GM12878 (cell line): ENCODE measurements at regions not wholly inside any gene's neighbourhood (a gene's known extent, or its start where the extent isn't known, plus 50 kb on each side); places are given as distances from the start of the nearest gene placed in this dataset.

ENCODE experiments used
- CREB1 ChIP-seq: IDR thresholded peaks from 2 replicates; pipeline ENCODE4 v1.6.1; 2012; ENCODE audit warnings: low read depth, mild to moderate bottlenecking, inconsistent platforms
- CTCF ChIP-seq, 3 experiments: IDR thresholded peaks in 2 of 3; conservative IDR thresholded peaks in 1 of 3; 2 replicates each; pipeline ENCODE4 v1.5.1; 2011; ENCODE audit warnings: low read depth in 3 of 3, low read length in 3 of 3, mild to moderate bottlenecking in 3 of 3, control low read depth in 2 of 3, moderate library complexity in 2 of 3, inconsistent platforms in 1 of 3, mixed read lengths in 1 of 3; ENCODE audit not compliant: control insufficient read depth in 2 of 3, insufficient read depth in 1 of 3; ENCODE audit errors: extremely low read depth in 1 of 3
- E2F8 ChIP-seq: fragments of 450-650 bp; IDR thresholded peaks from 2 replicates; pipeline ENCODE4 v1.6.1; 2018; ENCODE audit warnings: mild to moderate bottlenecking, low read depth, moderate library complexity; ENCODE audit not compliant: partially characterized antibody
- FOXM1 ChIP-seq: IDR thresholded peaks from 2 replicates; pipeline ENCODE4 v1.6.1; 2012; ENCODE audit warnings: low read depth, mild to moderate bottlenecking, inconsistent platforms, low read length, moderate library complexity
- MEF2A ChIP-seq: IDR thresholded peaks from 2 replicates; pipeline ENCODE4 v1.6.1; 2011; ENCODE audit warnings: low read depth, mild to moderate bottlenecking, low read length, moderate library complexity; ENCODE audit not compliant: insufficient read depth
- RAD51 ChIP-seq: fragments of 450-650 bp; IDR thresholded peaks from 2 replicates; pipeline ENCODE4 v1.6.1; 2016; ENCODE audit warnings: moderate library complexity, mild to moderate bottlenecking, inconsistent platforms
- RBBP5 ChIP-seq: fragments of 200-600 bp; sonication (generic); conservative IDR thresholded peaks from 2 replicates; pipeline ENCODE4 v1.6.1; 2016
- SRF ChIP-seq, 2 experiments: IDR thresholded peaks; 2 replicates each; pipeline ENCODE4 v1.6.1; 2011; ENCODE audit warnings: low read depth in 2 of 2, low read length in 2 of 2, mild to moderate bottlenecking in 1 of 2, moderate library complexity in 1 of 2
- USF1 ChIP-seq: IDR thresholded peaks from 2 replicates; pipeline ENCODE4 v1.6.1; 2011; ENCODE audit warnings: borderline replicate concordance, low read depth, mild to moderate bottlenecking, moderate library complexity, mixed read lengths, low read length; ENCODE audit not compliant: insufficient read depth; ENCODE audit errors: extremely low read length
- ZNF24 ChIP-seq: fragments of 450-650 bp; IDR thresholded peaks from 2 replicates; pipeline ENCODE4 v1.6.1; 2017; ENCODE audit warnings: antibody characterized with exemption, mild to moderate bottlenecking

GRCh38 chr15:94561036-94561689 lies 329.8 kb downstream of the MCTP2 start:
- TF ChIP-seq CREB1 (no peak), CTCF (IDR thresholded peaks at IDR 0.05 in 2 of 3, conservative IDR thresholded peaks at IDR 0.05 in 1 of 3; ENCODE audit: control insufficient read depth in 2 of 3, extremely low read depth in 1 of 3, insufficient read depth in 1 of 3, low read depth in 3 of 3, low read length in 3 of 3) (no peak), ZNF24 (no peak), USF1 (no peak), E2F8 (no peak), FOXM1 (no peak), RBBP5 (no peak), SRF (IDR thresholded peaks at IDR 0.05; ENCODE audit: low read depth in 2 of 2, low read length in 2 of 2) (no peak), RAD51 (no peak), MEF2A (no peak)
